OCI-LY7 (cell line): ENCODE measurements at regions not wholly inside any gene's neighbourhood (a gene's known extent, or its start where the extent isn't known, plus 50 kb on each side); places are given as distances from the start of the nearest gene placed in this dataset.

Experiments used
- BruUV-seq: library from RNA; stranded (reverse); fragments of 400-500 nt; replicated peaks from 2 replicates; lab custom pipeline; 2021; lab: Mats Ljungman, UMichigan
- CTCF ChIA-PET: fragments of 300-600 bp; sonication (Branson Sonifier 250); formaldehyde crosslinking; loops from one replicate; lab custom pipeline; 2022; ENCODE audit warnings: antibody characterized with exemption; ENCODE audit not compliant: unreplicated experiment; lab: Charles Lee
- POLR2A ChIA-PET: fragments of 300-600 bp; sonication (Branson Sonifier 250); formaldehyde crosslinking; loops from one replicate; lab custom pipeline; 2022; ENCODE audit warnings: antibody characterized with exemption; lab: Charles Lee
- DNase-seq: peaks from one replicate; pipeline ENCODE4 v3.0.0-alpha.2; 2015; ENCODE audit warnings: low spot score
- H2AFZ ChIP-seq: fragments of 200-600 bp; sonication (generic), shearing (Covaris generic); 2 replicates; pipeline ENCODE4 v1.6.1; 2014; ENCODE audit warnings: mild to moderate bottlenecking, antibody characterized with exemption, low read length, moderate library complexity
- H3K27ac ChIP-seq: fragments of 200-600 bp; sonication (generic); 2 replicates; pipeline ENCODE4 v1.5.1; 2014; ENCODE audit warnings: mixed run types, low read depth, mild to moderate bottlenecking, moderate library complexity, low read length, inconsistent platforms; ENCODE audit not compliant: poor library complexity, severe bottlenecking
- H3K36me3 ChIP-seq: fragments of 200-600 bp; sonication (generic); 2 replicates; pipeline ENCODE4 v1.6.1; 2014; ENCODE audit warnings: mild to moderate bottlenecking, antibody characterized with exemption, low read length, moderate library complexity, mixed read lengths; ENCODE audit not compliant: insufficient read depth
- H3K4me1 ChIP-seq: fragments of 200-600 bp; sonication (generic); 2 replicates; pipeline ENCODE4 v1.5.1; 2014; ENCODE audit warnings: mild to moderate bottlenecking, low read length; ENCODE audit not compliant: insufficient read depth, poor library complexity, severe bottlenecking
- H3K4me2 ChIP-seq: fragments of 200-600 bp; sonication (generic); 2 replicates; pipeline ENCODE4 v1.6.1; 2014; ENCODE audit warnings: mild to moderate bottlenecking, low read length
- H3K4me3 ChIP-seq: fragments of 200-600 bp; sonication (generic); 2 replicates; pipeline ENCODE4 v1.5.1; 2014; ENCODE audit warnings: mild to moderate bottlenecking, low read depth, low read length; ENCODE audit not compliant: poor library complexity, severe bottlenecking
- H3K79me2 ChIP-seq: fragments of 200-600 bp; sonication (generic); 2 replicates; pipeline ENCODE4 v1.6.1; 2016; ENCODE audit warnings: low read depth, mild to moderate bottlenecking, low read length, moderate library complexity, mixed read lengths; ENCODE audit not compliant: insufficient read depth
- H3K9me2 ChIP-seq: fragments of 200-600 bp; sonication (generic); 2 replicates; pipeline ENCODE4 v1.6.1; 2016; ENCODE audit warnings: mild to moderate bottlenecking, low read length, mixed read lengths; ENCODE audit not compliant: insufficient read depth
- H3K9me3 ChIP-seq: fragments of 200-600 bp; sonication (generic); 2 replicates; pipeline ENCODE4 v1.6.1; 2014; ENCODE audit warnings: mild to moderate bottlenecking, mixed run types, low read length, mixed read lengths
- H4K20me1 ChIP-seq: fragments of 200-600 bp; sonication (generic); 2 replicates; pipeline ENCODE4 v1.6.1; 2014; ENCODE audit warnings: mild to moderate bottlenecking, antibody characterized with exemption, low read length, moderate library complexity, mixed read lengths; ENCODE audit not compliant: insufficient read depth
- CTCF ChIP-seq: fragments of 200-600 bp; sonication (generic); conservative IDR thresholded peaks from 2 replicates; pipeline ENCODE4 v1.5.1; 2014; ENCODE audit warnings: mild to moderate bottlenecking, antibody characterized with exemption, low read length, moderate library complexity, mixed read lengths
- EZH2phosphoT487 ChIP-seq: fragments of 200-600 bp; sonication (generic); IDR thresholded peaks from 2 replicates; pipeline ENCODE4 v1.6.1; 2018; ENCODE audit warnings: low read depth, borderline replicate concordance, mild to moderate bottlenecking, mixed run types, antibody characterized with exemption, low read length, moderate library complexity, mixed read lengths
- intact Hi-C: fragments of 100-400 bp; cut with micrococcal nuclease; formaldehyde crosslinking; loops from one replicate; pipeline ENCODE4 v1.10.0; 2022; ENCODE audit not compliant: unreplicated experiment

- TF ChIP-seq EZH2phosphoT487 (no peak), CTCF (no peak)
- POLR2A ChIA-PET, result no interaction called here
- H3K4me3 ChIP-seq, result no peak overlapping the region
- no peaks in the 10 kb centered on the region for H3K9me3 ChIP-seq
- H3K4me1 ChIP-seq, result no peaks in the 10 kb centered on the region
- no TSS peak for BruUV-seq
- no peaks in the 10 kb centered on the region for H4K20me1 ChIP-seq
- no peak for DNase-seq
- H3K4me2 ChIP-seq, result no peak overlapping the region
- H3K36me3 ChIP-seq, result no peaks in the 10 kb centered on the region
- no peak overlapping the region for H3K27ac ChIP-seq
- no peaks in the 10 kb centered on the region for H3K9me2 ChIP-seq
- no peaks in the 10 kb centered on the region for H3K79me2 ChIP-seq
- H2AFZ ChIP-seq, result no peak overlapping the region
- CTCF ChIA-PET, result no interaction called here
- intact Hi-C loops, result no loop called here
Observed at GRCh38 chr13:31881495-31881882, 142.2 kb downstream of the RXFP2 start.

GRCh38 chr13:31882794-31883193, 143.5 kb downstream of the RXFP2 start:
- intact Hi-C loops, result no loop called here
- Histone ChIP-seq H3K4me2 (no peak overlapping the region), H3K9me3 (no peaks in the 10 kb centered on the region), H4K20me1 (no peaks in the 10 kb centered on the region), H3K79me2 (no peaks in the 10 kb centered on the region), H2AFZ (no peak overlapping the region), H3K36me3 (no peaks in the 10 kb centered on the region), H3K4me1 (no peaks in the 10 kb centered on the region), H3K9me2 (no peaks in the 10 kb centered on the region), H3K4me3 (no peak overlapping the region), H3K27ac (no peak overlapping the region)
- TF ChIP-seq CTCF, result no peak
- POLR2A ChIA-PET, result no interaction called here
- DNase-seq, result no peak
- CTCF ChIA-PET, result no interaction called here
- BruUV-seq, result no TSS peak

GRCh38 chr13:31884556-31884955, 145.2 kb downstream of the RXFP2 start:
- Histone ChIP-seq H3K9me2 (no peaks in the 10 kb centered on the region), H3K36me3 (no peaks in the 10 kb centered on the region), H3K27ac (no peak overlapping the region), H3K4me1 (no peaks in the 10 kb centered on the region), H3K9me3 (no peaks in the 10 kb centered on the region), H3K4me2 (no peak overlapping the region), H3K79me2 (no peaks in the 10 kb centered on the region), H3K4me3 (no peak overlapping the region), H4K20me1 (no peaks in the 10 kb centered on the region), H2AFZ (no peak overlapping the region)
- TF ChIP-seq EZH2phosphoT487 (no peak), CTCF (no peak)
- DNase-seq, result no peak
- intact Hi-C loops, result no loop called here
- CTCF ChIA-PET, result interaction anchor here (0.6 kb wide), 1 partner anchor 561 kb away, joined by 3 read pairs; no protein-coding TSS in a partner anchor
- POLR2A ChIA-PET, result no interaction called here
- BruUV-seq, result no TSS peak
